Smooth muscle cell (in vitro differentiated cells): ENCODE measurements at regions not wholly inside any gene's neighbourhood (a gene's known extent, or its start where the extent isn't known, plus 50 kb on each side); places are given as distances from the start of the nearest gene placed in this dataset.

ENCODE experiments used
- DNase-seq: peaks from one replicate; lab custom pipeline; 2025; ENCODE audit not compliant: unreplicated experiment; lab: John Stamatoyannopoulos, UW
- H2AFZ ChIP-seq: fragments of 200-600 bp; sonication (generic); 2 replicates; pipeline ENCODE4 v1.6.0; 2016; ENCODE audit warnings: antibody characterized with exemption, low read depth, mild to moderate bottlenecking
- H3F3A ChIP-seq: fragments of 200-600 bp; sonication (generic); 2 replicates; pipeline ENCODE4 v1.6.0; 2017; ENCODE audit warnings: antibody characterized with exemption, low read depth
- H3K27ac ChIP-seq: fragments of 200-600 bp; sonication (generic); 2 replicates; pipeline ENCODE4 v1.5.1; 2016; ENCODE audit warnings: low read depth, mild to moderate bottlenecking
- H3K27me3 ChIP-seq: fragments of 200-600 bp; sonication (generic); 2 replicates; pipeline ENCODE4 v1.6.1; 2016; ENCODE audit warnings: low read depth, mild to moderate bottlenecking
- H3K36me3 ChIP-seq: fragments of 200-600 bp; sonication (generic); 2 replicates; pipeline ENCODE4 v1.5.1; 2016; ENCODE audit warnings: low read depth
- H3K4me1 ChIP-seq: fragments of 200-600 bp; sonication (generic); 2 replicates; pipeline ENCODE4 v1.5.1; 2016; ENCODE audit warnings: low read depth
- H3K4me2 ChIP-seq: fragments of 200-600 bp; sonication (generic); 2 replicates; pipeline ENCODE4 v1.6.0; 2016; ENCODE audit warnings: mild to moderate bottlenecking
- H3K4me3 ChIP-seq: fragments of 200-600 bp; sonication (generic); 2 replicates; pipeline ENCODE4 v1.5.1; 2016; ENCODE audit warnings: mild to moderate bottlenecking
- H3K79me2 ChIP-seq: fragments of 200-600 bp; sonication (generic); 2 replicates; pipeline ENCODE4 v1.6.0; 2016; ENCODE audit warnings: low read depth, mild to moderate bottlenecking
- H3K9ac ChIP-seq: fragments of 200-600 bp; sonication (generic); 2 replicates; pipeline ENCODE4 v1.6.0; 2016; ENCODE audit warnings: low read depth
- H3K9me3 ChIP-seq: fragments of 200-600 bp; sonication (generic); replicated peaks from 2 replicates; pipeline ENCODE4 v1.5.1; 2016; ENCODE audit warnings: low read depth
- H4K20me1 ChIP-seq: fragments of 200-600 bp; sonication (generic); 2 replicates; pipeline ENCODE4 v1.6.0; 2016; ENCODE audit warnings: low read depth
- WGBS: methylation state at CpG from one replicate; pipeline ENCODE4 v1.1.7; 2016; ENCODE audit warnings: low lambda C conversion rate; 5-methylcytosine and 5-hydroxymethylcytosine counted together
- TF ChIP-seq, protein P1 (sequence below): fragments of 200-600 bp; sonication (generic); IDR thresholded peaks from 2 replicates; pipeline ENCODE4 v1.5.1; 2017; ENCODE audit warnings: borderline replicate concordance, mild to moderate bottlenecking, antibody characterized with exemption; ENCODE audit not compliant: insufficient read depth, poor library complexity, severe bottlenecking

GRCh38 chr18:56538746-56539145, 99.6 kb downstream of the TXNL1 start:
- Histone ChIP-seq H2AFZ (no peak overlapping the region), H3K4me3 (no peak overlapping the region), H3K27ac (peak overlapping the region; percentile 5), H3F3A (no peaks in the 10 kb centered on the region), H3K27me3 (no peaks in the 10 kb centered on the region), H3K4me1 (no peaks in the 10 kb centered on the region), H4K20me1 (no peaks in the 10 kb centered on the region), H3K4me2 (peak overlapping the region; percentile 4), H3K36me3 (no peaks in the 10 kb centered on the region), H3K9ac (no peak overlapping the region), H3K9me3 (no peaks in the 10 kb centered on the region), H3K79me2 (no peaks in the 10 kb centered on the region)
- 35% methylated on average over 2 of the region's 2 CpGs for WGBS
- TF ChIP-seq, protein P1, sequence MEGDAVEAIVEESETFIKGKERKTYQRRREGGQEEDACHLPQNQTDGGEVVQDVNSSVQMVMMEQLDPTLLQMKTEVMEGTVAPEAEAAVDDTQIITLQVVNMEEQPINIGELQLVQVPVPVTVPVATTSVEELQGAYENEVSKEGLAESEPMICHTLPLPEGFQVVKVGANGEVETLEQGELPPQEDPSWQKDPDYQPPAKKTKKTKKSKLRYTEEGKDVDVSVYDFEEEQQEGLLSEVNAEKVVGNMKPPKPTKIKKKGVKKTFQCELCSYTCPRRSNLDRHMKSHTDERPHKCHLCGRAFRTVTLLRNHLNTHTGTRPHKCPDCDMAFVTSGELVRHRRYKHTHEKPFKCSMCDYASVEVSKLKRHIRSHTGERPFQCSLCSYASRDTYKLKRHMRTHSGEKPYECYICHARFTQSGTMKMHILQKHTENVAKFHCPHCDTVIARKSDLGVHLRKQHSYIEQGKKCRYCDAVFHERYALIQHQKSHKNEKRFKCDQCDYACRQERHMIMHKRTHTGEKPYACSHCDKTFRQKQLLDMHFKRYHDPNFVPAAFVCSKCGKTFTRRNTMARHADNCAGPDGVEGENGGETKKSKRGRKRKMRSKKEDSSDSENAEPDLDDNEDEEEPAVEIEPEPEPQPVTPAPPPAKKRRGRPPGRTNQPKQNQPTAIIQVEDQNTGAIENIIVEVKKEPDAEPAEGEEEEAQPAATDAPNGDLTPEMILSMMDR = no peak
- DNase-seq = no peak

- Histone ChIP-seq H3K36me3 (no peaks in the 10 kb centered on the region), H3K4me3 (no peak overlapping the region), H3F3A (no peaks in the 10 kb centered on the region), H2AFZ (no peak overlapping the region), H3K9ac (no peak overlapping the region), H3K27me3 (no peaks in the 10 kb centered on the region), H3K27ac (no peak overlapping the region), H3K4me1 (no peaks in the 10 kb centered on the region), H4K20me1 (no peaks in the 10 kb centered on the region), H3K4me2 (no peak overlapping the region), H3K9me3 (no peaks in the 10 kb centered on the region), H3K79me2 (no peaks in the 10 kb centered on the region)
- no peak for DNase-seq
- TF ChIP-seq, protein P1 = no peak
- 21% methylated on average over 3 of the region's 3 CpGs for WGBS
These were observed 106.1 kb downstream of the TXNL1 start for GRCh38 chr18:56532176-56532840.

DNA sequence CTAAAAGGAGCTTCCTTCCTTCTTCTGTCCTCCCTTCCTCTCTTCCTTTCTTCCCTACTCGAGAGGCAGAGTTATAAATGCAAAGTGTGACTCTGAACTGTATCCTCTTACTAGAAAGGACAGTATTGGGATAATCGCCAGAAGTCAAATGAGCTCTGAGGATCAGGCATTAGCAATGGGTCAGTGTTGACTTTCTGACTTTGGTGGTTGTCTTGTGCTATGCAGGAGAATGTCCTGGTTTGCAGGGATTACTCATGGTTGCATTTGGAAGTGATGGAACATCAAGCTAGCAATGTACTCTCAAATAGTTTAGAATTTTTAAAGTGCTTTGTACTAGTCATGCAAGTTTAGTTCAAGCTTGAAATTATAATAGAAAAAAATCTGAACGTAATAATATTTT, 115.6 kb downstream of the TXNL1 start:
- Histone ChIP-seq H3K36me3 (no peaks in the 10 kb centered on the region), H3K9ac (no peak overlapping the region), H3K4me3 (no peak overlapping the region), H3K4me1 (no peaks in the 10 kb centered on the region), H3F3A (no peaks in the 10 kb centered on the region), H2AFZ (no peak overlapping the region), H3K27ac (no peak overlapping the region), H3K79me2 (no peaks in the 10 kb centered on the region), H3K9me3 (no peaks in the 10 kb centered on the region), H3K4me2 (no peak overlapping the region), H3K27me3 (no peaks in the 10 kb centered on the region), H4K20me1 (no peaks in the 10 kb centered on the region)
- no peak for DNase-seq
- TF ChIP-seq, protein P1 = no peak
- 83% methylated on average over 3 of the region's 3 CpGs for WGBS

GRCh38 chr18:56521263-56521662, 117.1 kb downstream of the TXNL1 start:
- TF ChIP-seq, protein P1 = no peak
- H3K4me1 ChIP-seq = no peaks in the 10 kb centered on the region
- no peak overlapping the region for H3K4me3 ChIP-seq
- no peaks in the 10 kb centered on the region for H3K79me2 ChIP-seq
- WGBS = 85% methylated on average over 3 of the region's 3 CpGs
- H3K4me2 ChIP-seq = no peak overlapping the region
- no peak for DNase-seq
- H4K20me1 ChIP-seq = no peaks in the 10 kb centered on the region
- H3K36me3 ChIP-seq = no peaks in the 10 kb centered on the region
- H3F3A ChIP-seq = no peaks in the 10 kb centered on the region
- H3K27me3 ChIP-seq = no peaks in the 10 kb centered on the region
- no peak overlapping the region for H3K27ac ChIP-seq
- H3K9ac ChIP-seq = no peak overlapping the region
- no peak overlapping the region for H2AFZ ChIP-seq
- no peaks in the 10 kb centered on the region for H3K9me3 ChIP-seq
